Adrenal gland (tissue), 5 donors: ENCODE measurements at regions not wholly inside any gene's neighbourhood (a gene's known extent, or its start where the extent isn't known, plus 50 kb on each side); places are given as distances from the start of the nearest gene placed in this dataset.

Experiments
- POLR2A ChIP-seq, 2 donors: fragments of 450-650 bp; IDR thresholded peaks; one replicate each; pipeline ENCODE4 v1.6.1; 2017; ENCODE audit warnings: antibody characterized with exemption in 2 of 2, mild to moderate bottlenecking in 2 of 2, moderate library complexity in 1 of 2
- TF ChIP-seq, protein P1 (sequence below), 6 experiments: fragments of 450-650 bp in 4 of 6; fragments of 200-600 bp in 2 of 6; sonication (generic) in 1 of 6; IDR thresholded peaks; 1 replicate in 5 of 6; 2 replicates in 1 of 6; pipeline versions ENCODE4 v1.5.1 to v1.8.0; 2016 to 2021; ENCODE audit warnings: antibody characterized with exemption in 6 of 6, mild to moderate bottlenecking in 2 of 6, moderate library complexity in 1 of 6
- donor health status: DM: no; HTN: no; CAD: no.

DNA sequence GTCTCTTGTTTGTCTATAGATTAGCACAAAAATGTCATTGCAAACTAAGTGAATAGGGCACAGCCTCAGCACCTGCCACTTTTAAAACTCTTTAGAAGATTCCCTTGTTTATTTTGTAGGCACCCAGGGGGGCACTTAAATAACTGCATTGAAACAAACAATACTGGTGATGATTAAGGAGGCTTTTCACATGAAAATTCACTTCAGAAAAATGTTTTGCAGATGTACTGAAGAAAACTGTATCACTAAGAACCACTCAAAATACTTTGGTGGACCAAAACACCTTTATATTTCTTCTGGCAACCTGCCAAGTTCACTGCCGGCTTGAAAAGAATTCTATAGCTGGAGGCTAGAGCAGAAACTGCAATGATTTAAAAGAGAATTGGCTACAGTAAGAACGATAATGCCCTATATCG is 281.5 kb downstream of the TOX3 start:
- TF ChIP-seq, protein P1, sequence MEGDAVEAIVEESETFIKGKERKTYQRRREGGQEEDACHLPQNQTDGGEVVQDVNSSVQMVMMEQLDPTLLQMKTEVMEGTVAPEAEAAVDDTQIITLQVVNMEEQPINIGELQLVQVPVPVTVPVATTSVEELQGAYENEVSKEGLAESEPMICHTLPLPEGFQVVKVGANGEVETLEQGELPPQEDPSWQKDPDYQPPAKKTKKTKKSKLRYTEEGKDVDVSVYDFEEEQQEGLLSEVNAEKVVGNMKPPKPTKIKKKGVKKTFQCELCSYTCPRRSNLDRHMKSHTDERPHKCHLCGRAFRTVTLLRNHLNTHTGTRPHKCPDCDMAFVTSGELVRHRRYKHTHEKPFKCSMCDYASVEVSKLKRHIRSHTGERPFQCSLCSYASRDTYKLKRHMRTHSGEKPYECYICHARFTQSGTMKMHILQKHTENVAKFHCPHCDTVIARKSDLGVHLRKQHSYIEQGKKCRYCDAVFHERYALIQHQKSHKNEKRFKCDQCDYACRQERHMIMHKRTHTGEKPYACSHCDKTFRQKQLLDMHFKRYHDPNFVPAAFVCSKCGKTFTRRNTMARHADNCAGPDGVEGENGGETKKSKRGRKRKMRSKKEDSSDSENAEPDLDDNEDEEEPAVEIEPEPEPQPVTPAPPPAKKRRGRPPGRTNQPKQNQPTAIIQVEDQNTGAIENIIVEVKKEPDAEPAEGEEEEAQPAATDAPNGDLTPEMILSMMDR (IDR thresholded peaks at IDR 0.05): no peak
- TF ChIP-seq POLR2A (IDR thresholded peaks at IDR 0.05): no peak
